ENCODE measurements at regions not wholly inside any gene's neighbourhood (a gene's known extent, or its start where the extent isn't known, plus 50 kb on each side); places are given as distances from the start of the nearest gene placed in this dataset.
"Not testable (repeated sequence)": the region's sequence is repeated elsewhere in the genome, so short reads cannot be mapped to it uniquely, and the experiment has no call there.

DNA sequence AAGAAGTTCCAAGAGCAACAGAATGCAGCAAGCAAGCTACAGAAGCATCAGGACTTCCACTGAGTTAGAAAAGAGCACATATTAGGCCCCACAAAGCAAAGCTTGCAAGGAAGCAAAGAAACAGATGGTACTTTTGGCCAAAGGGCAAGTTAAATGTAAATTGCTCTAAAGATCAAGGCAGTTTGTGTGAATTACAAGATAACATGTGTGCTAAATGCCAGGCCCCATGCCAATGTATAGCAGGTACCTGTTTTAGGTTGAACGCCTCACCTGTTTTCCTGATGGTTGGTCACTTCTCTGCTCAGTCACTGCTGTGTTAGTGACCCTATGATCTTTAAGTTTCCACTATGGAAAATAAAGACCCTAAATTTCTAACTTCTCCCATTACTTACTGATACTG is 606.5 kb upstream of the GYPC start:
- no peak overlapping the region for H3K4me3 Mint-ChIP-seq (ENCODE audit: unreplicated experiment)
- ChIA-PET CTCF (no interaction called here), POLR2A (no interaction called here)
- DNase-seq (ENCODE audit: unreplicated experiment): no peak
- H3K36me3 Mint-ChIP-seq (ENCODE audit: insufficient read depth, unreplicated experiment): no peaks in the 10 kb centered on the region
- no peak overlapping the region for H3K27ac Mint-ChIP-seq (ENCODE audit: low read depth, unreplicated experiment)
- peaks cover 12% of the 10 kb centered on the region for H3K9me3 Mint-ChIP-seq (ENCODE audit: unreplicated experiment)
- TF ChIP-seq, protein P1, sequence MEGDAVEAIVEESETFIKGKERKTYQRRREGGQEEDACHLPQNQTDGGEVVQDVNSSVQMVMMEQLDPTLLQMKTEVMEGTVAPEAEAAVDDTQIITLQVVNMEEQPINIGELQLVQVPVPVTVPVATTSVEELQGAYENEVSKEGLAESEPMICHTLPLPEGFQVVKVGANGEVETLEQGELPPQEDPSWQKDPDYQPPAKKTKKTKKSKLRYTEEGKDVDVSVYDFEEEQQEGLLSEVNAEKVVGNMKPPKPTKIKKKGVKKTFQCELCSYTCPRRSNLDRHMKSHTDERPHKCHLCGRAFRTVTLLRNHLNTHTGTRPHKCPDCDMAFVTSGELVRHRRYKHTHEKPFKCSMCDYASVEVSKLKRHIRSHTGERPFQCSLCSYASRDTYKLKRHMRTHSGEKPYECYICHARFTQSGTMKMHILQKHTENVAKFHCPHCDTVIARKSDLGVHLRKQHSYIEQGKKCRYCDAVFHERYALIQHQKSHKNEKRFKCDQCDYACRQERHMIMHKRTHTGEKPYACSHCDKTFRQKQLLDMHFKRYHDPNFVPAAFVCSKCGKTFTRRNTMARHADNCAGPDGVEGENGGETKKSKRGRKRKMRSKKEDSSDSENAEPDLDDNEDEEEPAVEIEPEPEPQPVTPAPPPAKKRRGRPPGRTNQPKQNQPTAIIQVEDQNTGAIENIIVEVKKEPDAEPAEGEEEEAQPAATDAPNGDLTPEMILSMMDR (IDR thresholded peaks at IDR 0.05; ENCODE audit: unreplicated experiment): no peak
- no peaks in the 10 kb centered on the region for H3K4me1 Mint-ChIP-seq (ENCODE audit: insufficient read depth, unreplicated experiment)
- intact Hi-C loops (cut with micrococcal nuclease): no loop called here
- H3K27me3 Mint-ChIP-seq (ENCODE audit: insufficient read depth, unreplicated experiment): no peaks in the 10 kb centered on the region
- BruUV-seq (replicated peaks): no TSS peak

DNA sequence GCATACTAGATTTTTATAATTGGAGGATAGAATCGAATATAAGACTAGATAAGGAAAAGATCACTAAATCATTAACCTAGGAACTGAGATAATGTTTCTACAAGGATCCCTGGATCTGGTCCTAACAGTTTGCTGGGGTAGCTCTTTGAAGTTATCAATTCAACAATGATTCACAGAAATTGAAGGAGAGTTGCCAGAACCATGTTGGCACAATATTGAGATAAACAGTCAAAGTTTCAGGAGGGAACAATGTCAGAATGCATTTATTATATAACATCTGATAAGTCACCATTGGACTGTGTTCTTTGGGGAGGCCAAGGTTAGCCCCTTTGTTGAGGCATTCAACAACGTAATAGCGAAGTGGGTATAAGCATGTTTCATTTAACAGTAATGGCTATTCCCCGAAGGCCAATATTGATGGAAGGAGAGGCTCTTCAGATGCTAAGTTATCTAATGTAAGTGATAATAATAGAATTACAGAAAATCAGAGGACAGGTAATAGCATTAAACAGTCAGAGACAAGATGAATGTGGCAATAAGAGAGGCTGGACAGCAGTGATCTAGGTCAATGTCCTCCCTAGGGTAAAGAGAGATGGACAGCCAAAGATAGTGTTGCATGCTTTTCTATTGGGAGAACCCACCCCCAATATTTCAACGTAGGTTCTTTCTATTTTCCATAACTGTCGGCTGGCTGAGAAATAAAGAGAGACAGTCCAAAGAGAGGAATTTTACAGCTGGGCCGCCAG is 604.8 kb upstream of the GYPC start:
- H3K9me3 Mint-ChIP-seq (ENCODE audit: unreplicated experiment): peaks cover 20% of the 10 kb centered on the region
- TF ChIP-seq, protein P1 (IDR thresholded peaks at IDR 0.05; ENCODE audit: unreplicated experiment): no peak
- POLR2A ChIA-PET: no interaction called here
- H3K27me3 Mint-ChIP-seq (ENCODE audit: insufficient read depth, unreplicated experiment): no peaks in the 10 kb centered on the region
- BruUV-seq (replicated peaks): no TSS peak
- CTCF ChIA-PET: no interaction called here
- H3K27ac Mint-ChIP-seq (ENCODE audit: low read depth, unreplicated experiment): no peak overlapping the region
- H3K36me3 Mint-ChIP-seq (ENCODE audit: insufficient read depth, unreplicated experiment): no peaks in the 10 kb centered on the region
- intact Hi-C loops (cut with micrococcal nuclease): no loop called here
- no peaks in the 10 kb centered on the region for H3K4me1 Mint-ChIP-seq (ENCODE audit: insufficient read depth, unreplicated experiment)
- H3K4me3 Mint-ChIP-seq (ENCODE audit: unreplicated experiment): no peak overlapping the region
- DNase-seq (ENCODE audit: unreplicated experiment): no peak

DNA sequence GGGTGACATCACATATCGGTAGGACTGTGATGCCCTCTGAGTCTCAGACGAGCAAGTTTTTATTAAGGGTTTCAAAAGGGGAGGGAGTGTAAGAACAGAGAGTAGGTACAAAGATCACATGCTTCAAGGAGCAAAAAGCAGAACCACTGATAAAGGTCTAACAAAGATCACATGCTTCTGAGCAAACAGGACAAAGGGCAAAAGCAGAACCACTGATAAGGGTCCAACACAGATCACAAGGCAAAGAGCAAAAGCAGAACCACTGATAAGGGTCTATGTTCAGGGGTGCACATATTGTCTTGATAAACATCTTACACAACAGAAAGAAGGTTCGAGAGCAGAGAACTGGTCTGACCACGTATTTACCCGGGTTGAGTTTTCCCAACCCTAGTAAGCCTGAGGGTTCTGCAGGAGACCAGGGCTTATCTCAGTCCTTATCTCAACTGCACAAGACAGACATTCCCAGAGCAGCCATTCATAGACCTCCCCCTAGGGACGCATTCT is 604.2 kb upstream of the GYPC start:
- BruUV-seq (replicated peaks); H3K36me3 Mint-ChIP-seq (ENCODE audit: insufficient read depth, unreplicated experiment); H3K4me3 Mint-ChIP-seq (ENCODE audit: unreplicated experiment); DNase-seq (ENCODE audit: unreplicated experiment); H3K27me3 Mint-ChIP-seq (ENCODE audit: insufficient read depth, unreplicated experiment); H3K4me1 Mint-ChIP-seq (ENCODE audit: insufficient read depth, unreplicated experiment); CTCF ChIA-PET; intact Hi-C loops (cut with micrococcal nuclease); POLR2A ChIA-PET; H3K27ac Mint-ChIP-seq (ENCODE audit: low read depth, unreplicated experiment): not testable (repeated sequence)
- peaks cover 21% of the 10 kb centered on the region for H3K9me3 Mint-ChIP-seq (ENCODE audit: unreplicated experiment)

DNA sequence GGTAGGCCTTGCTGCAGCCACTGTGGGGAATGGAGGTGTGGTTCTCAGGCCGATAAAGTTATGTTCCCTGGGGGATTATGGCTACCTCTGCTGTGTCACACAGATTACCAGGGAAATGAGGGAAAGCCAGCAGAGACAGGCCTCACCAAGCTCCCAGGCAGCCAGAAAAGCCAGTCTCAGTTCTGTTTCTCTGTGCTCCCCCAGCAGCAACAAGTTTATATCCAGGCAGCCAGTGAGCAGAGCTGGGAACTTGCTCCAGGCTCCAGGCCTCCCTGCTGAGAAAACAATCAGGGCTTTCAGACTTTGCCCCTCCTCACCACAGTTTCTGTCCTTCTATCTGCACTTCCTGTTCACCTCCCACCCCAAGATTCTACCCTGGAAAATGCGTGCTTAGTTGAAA is 596.6 kb upstream of the GYPC start:
- BruUV-seq (replicated peaks): no TSS peak
- ChIA-PET POLR2A (no interaction called here), CTCF (interaction anchor here (0.9 kb wide), 1 partner anchor 18 kb away, joined by 3 read pairs; no protein-coding TSS in a partner anchor)
- H3K27me3 Mint-ChIP-seq (ENCODE audit: insufficient read depth, unreplicated experiment): no peaks in the 10 kb centered on the region
- H3K36me3 Mint-ChIP-seq (ENCODE audit: insufficient read depth, unreplicated experiment): no peaks in the 10 kb centered on the region
- DNase-seq (ENCODE audit: unreplicated experiment): no peak
- intact Hi-C loops (cut with micrococcal nuclease): no loop called here
- no peaks in the 10 kb centered on the region for H3K4me1 Mint-ChIP-seq (ENCODE audit: insufficient read depth, unreplicated experiment)
- TF ChIP-seq, protein P1 (IDR thresholded peaks at IDR 0.05; ENCODE audit: unreplicated experiment): no peak
- peaks cover 28% of the 10 kb centered on the region for H3K9me3 Mint-ChIP-seq (ENCODE audit: unreplicated experiment)
- no peak overlapping the region for H3K27ac Mint-ChIP-seq (ENCODE audit: low read depth, unreplicated experiment)
- H3K4me3 Mint-ChIP-seq (ENCODE audit: unreplicated experiment): no peak overlapping the region

Measured in MCF 10A (cell line).